Thyroid gland (tissue), 4 donors: ENCODE measurements at regions not wholly inside any gene's neighbourhood (a gene's known extent, or its start where the extent isn't known, plus 50 kb on each side); places are given as distances from the start of the nearest gene placed in this dataset.

Source experiments
- CTCF ChIP-seq, 6 experiments: fragments of 200-600 bp in 3 of 6; fragments of 450-650 bp in 3 of 6; sonication (generic) in 3 of 6; IDR thresholded peaks; one replicate each; pipeline ENCODE4 v1.5.1; 2016 to 2019; ENCODE audit warnings: antibody characterized with exemption in 6 of 6, mild to moderate bottlenecking in 2 of 6, inconsistent platforms in 1 of 6, moderate library complexity in 1 of 6
- POLR2A ChIP-seq, 2 donors: fragments of 450-650 bp; IDR thresholded peaks; one replicate each; pipeline ENCODE4 v1.6.1; 2017; ENCODE audit warnings: antibody characterized with exemption in 2 of 2, mild to moderate bottlenecking in 2 of 2, moderate library complexity in 1 of 2

- TF ChIP-seq CTCF (IDR thresholded peaks at IDR 0.05) (no peak), POLR2A (IDR thresholded peaks at IDR 0.05) (no peak)
Observed at GRCh38 chr2:59786684-59787083, 766.8 kb downstream of the BCL11A start.
